Renal pelvis (tissue), 1 donor: ENCODE measurements at regions not wholly inside any gene's neighbourhood (a gene's known extent, or its start where the extent isn't known, plus 50 kb on each side); places are given as distances from the start of the nearest gene placed in this dataset.
"Not testable (repeated sequence)": the region's sequence is repeated elsewhere in the genome, so short reads cannot be mapped to it uniquely, and the experiment has no call there.

Experiments used
- DNase-seq: peaks from one replicate; pipeline ENCODE4 v3.0.0-alpha.2; 2013

- no peak for DNase-seq
Observed at GRCh38 chr9:95784318-95784717, 91.2 kb upstream of the ERCC6L2 start.

- DNase-seq = no peak
Observed at GRCh38 chr9:95783426-95783975, 92.0 kb upstream of the ERCC6L2 start.

GRCh38 chr9:95780751-95781150, 94.7 kb upstream of the ERCC6L2 start:
- DNase-seq = no peak

- DNase-seq = no peak
Observed at GRCh38 chr9:95780121-95780520, 95.4 kb upstream of the ERCC6L2 start.

GRCh38 chr9:95779597-95779996, 95.9 kb upstream of the ERCC6L2 start:
- not testable (repeated sequence) for DNase-seq

GRCh38 chr9:95778957-95779356, 96.5 kb upstream of the ERCC6L2 start:
- DNase-seq = no peak

- no peak for DNase-seq
Observed at GRCh38 chr9:95777136-95777535, 98.4 kb upstream of the ERCC6L2 start.

GRCh38 chr9:95776176-95776575, 99.3 kb upstream of the ERCC6L2 start:
- DNase-seq = no peak

- no peak for DNase-seq
Observed at GRCh38 chr9:95775191-95775590, 100.3 kb upstream of the ERCC6L2 start.

- DNase-seq = no peak
Observed at GRCh38 chr9:95773053-95773418, 102.5 kb upstream of the ERCC6L2 start.

GRCh38 chr9:95772320-95773052, 103.0 kb upstream of the ERCC6L2 start:
- peak; percentile 80 for DNase-seq

- no peak for DNase-seq
Observed at GRCh38 chr9:95771556-95772246, 103.8 kb upstream of the ERCC6L2 start.

- no peak for DNase-seq
Observed at GRCh38 chr9:95770653-95771131, 104.8 kb upstream of the ERCC6L2 start.

GRCh38 chr9:95769909-95770433, 105.5 kb upstream of the ERCC6L2 start:
- no peak for DNase-seq

GRCh38 chr9:95769473-95769872, 106.0 kb upstream of the ERCC6L2 start:
- no peak for DNase-seq

GRCh38 chr9:95766906-95767305, 108.6 kb upstream of the ERCC6L2 start:
- no peak for DNase-seq

- DNase-seq = no peak
Observed at GRCh38 chr9:95764533-95765319, 110.8 kb upstream of the ERCC6L2 start.

- DNase-seq = no peak
Observed at GRCh38 chr9:95763983-95764382, 111.5 kb upstream of the ERCC6L2 start.

- no peak for DNase-seq
Observed at GRCh38 chr9:95763006-95763405, 112.5 kb upstream of the ERCC6L2 start.

GRCh38 chr9:95762322-95762721, 113.2 kb upstream of the ERCC6L2 start:
- no peak for DNase-seq

GRCh38 chr9:95760791-95761190, 114.7 kb upstream of the ERCC6L2 start:
- DNase-seq = no peak

- DNase-seq = no peak
Observed at GRCh38 chr9:95757439-95757838, 118.1 kb upstream of the ERCC6L2 start.
